GM18508 (cell line): ENCODE measurements at regions not wholly inside any gene's neighbourhood (a gene's known extent, or its start where the extent isn't known, plus 50 kb on each side); places are given as distances from the start of the nearest gene placed in this dataset.

Experiments used
- ATAC-seq: cut with Tn5 transposase; IDR thresholded peaks from one replicate; pipeline ENCODE4 v1.9.1; 2021; ENCODE audit warnings: moderate number of reproducible peaks; ENCODE audit not compliant: insufficient read depth, unreplicated experiment

DNA sequence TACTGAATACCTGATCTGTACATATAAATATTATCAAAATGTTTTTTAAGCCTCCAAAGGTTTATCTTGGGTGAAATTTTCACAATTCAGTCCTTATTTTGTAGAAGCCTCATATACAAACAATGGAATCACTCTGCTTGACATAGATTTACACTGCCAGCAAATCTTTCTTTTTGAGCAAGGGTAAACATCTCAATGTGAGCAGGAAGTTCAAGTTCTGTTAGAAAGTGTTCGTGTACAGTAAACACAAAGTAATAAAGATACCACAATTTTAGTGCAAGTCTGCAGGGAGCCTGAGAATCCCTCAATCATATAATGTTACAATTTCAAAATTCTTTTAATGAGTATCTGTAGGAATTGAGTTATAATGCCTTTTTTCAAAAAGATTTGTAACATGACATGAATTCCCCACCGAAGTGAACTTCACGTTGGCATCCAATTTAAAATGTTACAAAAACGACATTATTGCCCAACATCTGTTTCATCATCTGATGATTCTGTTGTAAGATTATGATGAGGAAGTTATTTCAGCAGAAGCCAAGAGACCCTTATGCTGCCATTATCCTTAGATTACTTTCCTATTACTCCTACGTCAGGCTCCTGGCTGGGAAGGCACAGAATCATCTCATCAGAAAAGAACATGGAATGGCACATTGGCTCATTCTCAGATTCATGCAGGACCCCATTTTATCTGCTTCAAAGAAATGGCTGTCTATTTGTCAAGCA is 283.9 kb upstream of the ACVR2A start:
- no peak for ATAC-seq

GRCh38 chr2:147559070-147559725 is 285.6 kb upstream of the ACVR2A start:
- ATAC-seq: no peak

- no peak for ATAC-seq
These were observed 286.2 kb upstream of the ACVR2A start for GRCh38 chr2:147558620-147559019.

DNA sequence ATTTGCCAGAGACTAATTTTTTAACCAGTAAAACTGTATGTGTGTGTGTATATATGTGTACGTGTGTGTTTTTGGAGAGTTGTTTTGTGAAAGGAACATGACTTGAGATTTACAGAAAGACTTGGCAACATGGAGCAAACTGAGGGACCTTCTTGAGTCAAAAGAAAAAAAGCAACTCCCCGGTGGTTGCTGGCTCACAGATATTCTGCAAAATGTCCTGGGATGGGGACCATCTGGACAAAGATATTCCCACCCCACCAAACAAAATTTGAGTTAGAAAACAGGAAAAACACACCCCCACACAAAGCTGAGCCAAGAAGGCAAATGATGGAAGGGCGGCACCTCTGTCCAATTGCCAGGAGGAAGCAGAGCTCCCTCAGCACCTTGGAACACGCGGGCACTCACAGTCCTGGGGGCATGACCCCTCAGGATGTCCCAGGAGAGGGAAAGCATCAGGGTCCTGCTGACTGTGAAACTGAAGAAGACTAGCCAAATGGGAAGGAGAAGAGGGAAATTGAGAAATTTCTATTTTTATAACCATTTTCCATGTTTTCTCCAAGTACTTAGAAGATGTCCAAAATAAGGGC is 290.2 kb upstream of the ACVR2A start:
- no peak for ATAC-seq

DNA sequence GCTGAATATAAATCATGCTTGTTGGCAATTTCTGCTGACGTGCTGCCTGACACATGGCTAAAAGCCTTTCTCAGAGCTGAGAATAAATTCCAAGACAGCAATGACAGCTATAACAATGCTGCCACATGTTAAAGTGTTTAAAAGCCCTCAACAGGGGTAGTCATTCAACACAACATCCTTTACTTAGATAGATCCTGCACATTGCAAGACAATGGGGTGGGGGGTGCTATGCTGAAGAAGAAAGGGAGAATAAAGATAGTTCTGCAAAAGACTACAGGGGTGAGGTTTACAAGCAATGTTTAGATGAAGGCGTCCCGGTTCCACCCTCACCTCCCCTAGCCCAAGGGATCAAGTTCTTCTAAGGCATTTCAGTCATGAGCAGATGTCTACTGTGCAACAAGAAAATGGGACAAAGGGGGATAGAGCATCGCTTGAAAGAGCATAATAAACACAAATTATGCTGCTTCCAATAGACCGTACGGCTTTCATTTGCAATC is 291.0 kb upstream of the ACVR2A start:
- ATAC-seq: no peak

DNA sequence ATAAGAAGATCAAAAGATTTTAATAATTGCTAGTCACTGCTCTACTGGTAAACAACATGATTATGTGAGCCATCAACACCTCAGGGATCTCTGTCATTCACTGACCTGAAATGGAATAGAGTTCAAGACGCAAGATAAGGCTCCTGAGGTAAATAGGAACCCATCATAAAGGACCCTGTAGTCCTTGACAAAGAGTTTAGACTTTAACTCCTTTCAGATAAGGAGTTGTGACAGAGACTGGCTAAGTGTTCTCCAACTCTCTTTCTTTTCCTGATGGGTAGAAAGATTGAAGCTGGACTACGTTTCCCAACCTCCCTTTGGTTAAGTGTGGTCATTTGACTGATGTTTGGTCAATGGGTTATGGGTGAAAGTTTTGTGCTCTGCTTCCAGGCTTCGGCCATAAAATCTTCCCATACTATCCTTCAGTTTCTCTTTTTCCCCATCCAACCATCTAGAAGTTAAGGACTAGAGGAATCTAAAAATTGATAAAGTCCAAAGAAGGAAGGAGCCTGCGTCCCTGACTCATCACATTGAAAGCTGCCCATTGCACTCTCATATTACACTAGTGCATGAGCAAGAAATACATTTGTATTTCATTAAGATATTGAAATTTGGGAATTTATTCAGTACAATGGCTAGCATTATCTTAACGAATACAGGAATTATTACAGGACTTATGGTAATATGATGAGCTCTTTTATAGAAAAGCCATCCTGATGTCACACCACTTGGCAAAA is 293.7 kb upstream of the ACVR2A start:
- no peak for ATAC-seq

DNA sequence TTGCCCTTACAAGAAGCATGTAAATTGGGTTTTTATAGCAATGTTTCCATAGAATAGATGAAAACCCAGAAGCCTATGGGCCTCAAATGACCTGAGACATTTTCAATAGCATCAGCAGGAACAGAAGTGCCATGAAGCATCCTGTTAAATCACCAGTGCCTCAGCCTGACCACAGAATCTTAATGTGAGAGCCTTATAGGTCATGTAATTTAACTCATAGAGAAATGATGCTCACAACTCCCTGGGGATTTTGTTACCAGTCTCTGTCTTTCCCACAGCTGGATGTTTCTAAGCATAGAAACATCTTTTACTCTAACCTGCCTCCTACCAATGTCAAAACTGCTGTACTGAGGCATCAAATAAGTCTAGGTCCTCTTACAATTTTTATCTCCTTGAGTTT is 295.8 kb upstream of the ACVR2A start:
- no peak for ATAC-seq

GRCh38 chr2:147548451-147548850 is 296.4 kb upstream of the ACVR2A start:
- ATAC-seq: no peak

DNA sequence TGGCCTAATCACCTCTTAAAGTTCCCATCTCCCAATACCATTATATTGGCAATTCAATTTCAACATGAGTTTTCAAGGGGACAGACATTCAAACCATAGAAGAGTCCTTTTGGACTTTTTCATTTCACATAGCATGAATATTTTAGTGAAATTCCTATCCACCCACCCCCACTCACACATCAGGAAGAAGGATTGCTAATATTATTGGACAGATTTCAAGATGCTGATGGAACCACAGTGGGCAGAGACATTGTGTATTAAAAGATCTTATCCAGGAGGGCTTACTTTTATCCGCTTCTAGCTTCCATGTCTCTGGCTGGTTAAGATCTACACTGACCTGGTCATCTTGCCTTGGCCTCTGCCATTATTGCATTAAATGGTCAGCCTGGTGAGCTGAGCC is 297.4 kb upstream of the ACVR2A start:
- ATAC-seq: no peak

DNA sequence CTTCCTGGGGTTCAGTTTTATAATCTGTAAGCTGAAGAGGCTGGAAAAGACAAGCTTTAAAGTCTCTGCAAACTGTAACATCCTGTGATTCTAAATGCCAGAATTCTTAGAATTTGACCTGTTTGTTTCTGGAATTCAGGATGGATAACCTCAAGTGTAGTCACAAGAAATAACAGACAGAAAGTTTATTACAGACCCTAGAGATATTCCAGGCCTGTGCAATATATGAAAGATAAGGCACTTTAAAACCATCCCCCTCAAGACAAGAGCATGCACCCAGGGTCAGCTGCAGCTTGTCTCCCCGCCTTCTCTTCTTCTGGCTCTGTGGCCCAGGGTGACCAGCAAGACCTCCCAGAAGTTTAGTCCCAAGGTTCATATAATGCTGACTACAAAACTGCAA is 298.7 kb upstream of the ACVR2A start:
- ATAC-seq: no peak

DNA sequence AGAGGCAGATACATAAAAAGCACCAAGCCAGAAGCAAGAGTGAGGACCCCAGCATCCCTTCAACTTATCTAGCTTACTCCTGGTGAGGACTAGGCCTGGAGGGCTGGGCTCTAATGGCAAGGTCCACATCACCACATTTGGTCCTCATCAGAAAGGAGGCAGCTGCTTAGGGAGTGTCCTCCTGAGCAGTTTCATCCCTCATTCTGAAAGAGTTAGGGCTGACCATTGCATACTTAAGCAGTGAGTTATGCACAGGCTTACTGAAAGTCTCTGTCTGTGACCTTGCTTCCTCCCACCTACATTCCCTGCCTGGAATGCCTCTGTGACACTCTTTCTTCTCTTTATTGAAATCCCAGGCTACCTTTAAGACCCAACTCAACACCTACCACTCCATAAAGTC is 301.8 kb upstream of the ACVR2A start:
- no peak for ATAC-seq

GRCh38 chr2:147542351-147542750 is 302.5 kb upstream of the ACVR2A start:
- no peak for ATAC-seq

- ATAC-seq: no peak
These were observed 303.5 kb upstream of the ACVR2A start for GRCh38 chr2:147541314-147541713.

DNA sequence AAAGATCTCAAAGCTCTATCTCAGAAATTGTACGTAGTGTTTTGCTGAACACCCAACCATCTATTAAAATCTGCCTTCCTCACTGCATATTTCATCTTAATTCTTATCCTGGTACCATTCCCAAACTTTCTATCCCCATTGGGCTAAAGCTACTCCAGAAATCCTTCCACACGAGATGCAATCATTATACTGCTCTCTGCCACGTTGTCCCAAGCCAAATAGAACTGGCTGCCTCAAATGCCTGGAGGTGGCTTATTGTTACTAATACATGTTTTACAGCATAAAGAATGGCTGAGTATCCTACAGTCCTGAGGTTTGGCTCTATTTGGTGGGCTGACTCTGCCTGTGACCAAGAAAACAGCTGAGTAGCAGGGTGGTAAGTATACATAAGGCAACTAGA is 306.0 kb upstream of the ACVR2A start:
- ATAC-seq: no peak

DNA sequence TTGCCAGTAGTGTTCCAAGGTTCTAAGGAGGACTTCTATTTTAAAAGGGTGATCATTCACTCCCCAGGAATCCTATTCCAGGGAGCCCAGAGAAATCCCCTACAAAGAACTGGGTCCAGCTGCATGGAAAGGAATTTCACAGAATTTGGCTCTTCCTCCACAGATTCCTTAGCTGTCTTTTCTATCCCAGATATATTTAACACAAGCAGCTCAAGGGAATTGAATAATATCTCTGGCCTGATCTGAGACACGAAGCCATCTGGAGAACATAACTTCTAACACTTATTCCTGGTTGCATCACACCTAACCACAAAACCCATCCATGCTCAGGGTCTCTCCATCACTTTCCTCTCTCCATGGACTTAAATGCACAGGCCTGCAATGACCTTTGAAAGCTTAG is 306.7 kb upstream of the ACVR2A start:
- no peak for ATAC-seq

DNA sequence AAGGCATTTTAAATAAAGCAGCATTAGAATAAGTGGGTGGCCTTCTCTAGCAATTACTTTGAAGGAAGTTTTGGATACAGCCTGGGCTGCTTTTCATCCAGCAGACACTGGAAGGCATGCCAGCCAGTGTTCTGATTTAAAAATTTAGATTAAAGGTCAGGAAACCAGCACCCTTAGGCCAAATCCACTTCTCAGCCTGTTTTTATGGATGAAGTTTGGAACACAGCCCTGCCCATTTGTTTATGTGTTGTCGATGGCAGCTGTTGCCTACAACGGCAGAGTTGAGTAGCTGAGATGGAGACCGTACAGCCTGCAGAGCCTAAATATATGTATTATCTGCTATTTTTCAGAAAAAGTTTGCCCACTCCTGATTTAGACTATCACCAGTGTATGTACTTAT is 313.6 kb upstream of the ACVR2A start:
- ATAC-seq: no peak

- no peak for ATAC-seq
These were observed 314.8 kb upstream of the ACVR2A start for GRCh38 chr2:147530033-147530432.

GRCh38 chr2:147525819-147526489 is 318.9 kb upstream of the ACVR2A start:
- ATAC-seq: no peak

- ATAC-seq: no peak
These were observed 319.9 kb upstream of the ACVR2A start for GRCh38 chr2:147524912-147525311.

DNA sequence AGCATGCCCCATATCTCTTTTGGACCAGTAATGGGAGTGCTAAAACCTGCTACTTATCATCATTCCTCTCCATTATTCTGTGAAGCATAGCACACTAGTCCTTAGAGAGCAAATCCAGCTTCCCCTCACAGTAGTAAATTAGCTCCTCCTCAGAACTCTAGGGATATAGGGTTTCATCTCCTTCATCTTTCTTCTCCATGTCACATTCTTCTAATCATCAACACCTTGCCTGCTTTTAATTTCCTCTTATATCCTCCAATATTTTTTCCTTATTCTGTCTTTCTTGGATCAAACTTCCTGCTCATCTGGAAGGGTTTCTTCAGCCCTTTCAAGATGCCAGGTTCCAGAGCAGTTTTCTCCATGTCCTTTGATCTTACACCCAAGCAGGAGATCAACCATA is 321.4 kb upstream of the ACVR2A start:
- ATAC-seq: no peak
